ENCODE measurements at regions not wholly inside any gene's neighbourhood (a gene's known extent, or its start where the extent isn't known, plus 50 kb on each side); places are given as distances from the start of the nearest gene placed in this dataset.

- no peak for DNase-seq
- intact Hi-C loops (cut with DNase I, micrococcal nuclease) = no loop called here
- ATAC-seq = no peak
Observed at GRCh38 chr18:29007986-29008654, 831.2 kb upstream of the CDH2 start.

GRCh38 chr18:29004921-29005320 is 828.0 kb upstream of the CDH2 start:
- intact Hi-C loops (cut with DNase I, micrococcal nuclease) = no loop called here
- DNase-seq (no peak), ATAC-seq (no peak)

- DNase-seq (no peak), ATAC-seq (no peak)
- intact Hi-C loops (cut with DNase I, micrococcal nuclease) = no loop called here
Observed at GRCh38 chr18:29003194-29003593, 826.3 kb upstream of the CDH2 start.

GRCh38 chr18:29002747-29003146 is 825.8 kb upstream of the CDH2 start:
- intact Hi-C loops (cut with DNase I, micrococcal nuclease) = no loop called here
- DNase-seq (no peak), ATAC-seq (no peak)

- intact Hi-C loops (cut with DNase I, micrococcal nuclease) = no loop called here
- no peak for DNase-seq
- ATAC-seq = no peak
Observed at GRCh38 chr18:28999726-29000125, 822.8 kb upstream of the CDH2 start.

- intact Hi-C loops (cut with DNase I, micrococcal nuclease) = no loop called here
- no peak for DNase-seq
- ATAC-seq = no peak
Observed at GRCh38 chr18:28995319-28995718, 818.4 kb upstream of the CDH2 start.

GRCh38 chr18:28984731-28985130 is 807.8 kb upstream of the CDH2 start:
- no peak for ATAC-seq
- intact Hi-C loops (cut with DNase I, micrococcal nuclease) = no loop called here

GRCh38 chr18:28974504-28974903 is 797.6 kb upstream of the CDH2 start:
- no peak for DNase-seq
- intact Hi-C loops (cut with DNase I, micrococcal nuclease) = no loop called here
- ATAC-seq = no peak

More at GRCh38 chr18:28984731-28985130, 807.8 kb upstream of the CDH2 start:
- no peak for DNase-seq

GRCh38 chr18:28973324-28973723 is 796.4 kb upstream of the CDH2 start:
- intact Hi-C loops (cut with DNase I, micrococcal nuclease) = no loop called here
- DNase-seq (no peak), ATAC-seq (no peak)

- no peak for DNase-seq
- ATAC-seq = no peak
- intact Hi-C loops (cut with DNase I, micrococcal nuclease) = no loop called here
Observed at GRCh38 chr18:28972333-28972907, 795.5 kb upstream of the CDH2 start.

- intact Hi-C loops (cut with DNase I, micrococcal nuclease) = no loop called here
- DNase-seq = no peak
- no peak for ATAC-seq
Observed at GRCh38 chr18:28963481-28963880, 786.6 kb upstream of the CDH2 start.

- no peak for DNase-seq
- no peak for ATAC-seq
- intact Hi-C loops (cut with DNase I, micrococcal nuclease) = no loop called here
Observed at GRCh38 chr18:28961669-28962228, 784.8 kb upstream of the CDH2 start.

- ATAC-seq = no peak
- no peak for DNase-seq
- intact Hi-C loops (cut with DNase I, micrococcal nuclease) = no loop called here
Observed at GRCh38 chr18:28960146-28960545, 783.2 kb upstream of the CDH2 start.

- no peak for DNase-seq
- intact Hi-C loops (cut with DNase I, micrococcal nuclease) = no loop called here
- no peak for ATAC-seq
Observed at GRCh38 chr18:28952339-28952738, 775.4 kb upstream of the CDH2 start.

- DNase-seq (no peak), ATAC-seq (no peak)
- intact Hi-C loops (cut with DNase I, micrococcal nuclease) = no loop called here
Observed at GRCh38 chr18:28947900-28948299, 771.0 kb upstream of the CDH2 start.

- intact Hi-C loops (cut with DNase I, micrococcal nuclease) = no loop called here
Observed at GRCh38 chr18:28946471-28946870, 769.5 kb upstream of the CDH2 start.

GRCh38 chr18:28922936-28923335 is 746.0 kb upstream of the CDH2 start:
- intact Hi-C loops (cut with DNase I, micrococcal nuclease) = no loop called here
- DNase-seq (no peak), ATAC-seq (no peak)

More at GRCh38 chr18:28946471-28946870, 769.5 kb upstream of the CDH2 start:
- no peak for ATAC-seq
- no peak for DNase-seq

GRCh38 chr18:28916456-28916855 is 739.5 kb upstream of the CDH2 start:
- ATAC-seq (no peak), DNase-seq (no peak)
- intact Hi-C loops (cut with DNase I, micrococcal nuclease) = no loop called here

- ATAC-seq = no peak
- intact Hi-C loops (cut with DNase I, micrococcal nuclease) = no loop called here
- DNase-seq = no peak
Observed at GRCh38 chr18:28905509-28905908, 728.6 kb upstream of the CDH2 start.

- intact Hi-C loops (cut with DNase I, micrococcal nuclease) = no loop called here
- DNase-seq (no peak), ATAC-seq (no peak)
Observed at GRCh38 chr18:28904789-28905364, 727.9 kb upstream of the CDH2 start.

All from left colon (tissue), 2 donors.